ENCODE measurements at regions not wholly inside any gene's neighbourhood (a gene's known extent, or its start where the extent isn't known, plus 50 kb on each side); places are given as distances from the start of the nearest gene placed in this dataset.

DNA sequence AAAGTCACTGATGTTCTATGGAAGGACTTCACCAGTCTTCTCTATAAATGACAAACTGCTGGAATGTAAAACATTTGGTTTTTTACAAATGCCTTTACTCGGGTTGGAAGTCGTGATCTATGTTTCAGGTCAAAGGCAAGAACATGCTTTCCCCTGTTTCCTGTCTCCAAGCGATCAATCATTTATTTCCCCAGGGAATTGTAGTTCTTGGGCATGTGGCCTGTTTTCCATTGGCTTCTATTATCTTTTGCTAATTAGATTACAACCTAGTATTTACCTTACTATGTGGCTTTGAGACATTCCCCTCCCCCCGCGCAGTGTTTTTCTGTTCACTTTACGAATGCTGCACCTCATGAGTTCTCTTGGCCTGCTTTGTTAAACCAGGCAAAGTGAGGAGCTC is 684.2 kb downstream of the EPHA4 start:
- TF ChIP-seq FOXM1 (IDR thresholded peaks at IDR 0.05; ENCODE audit: borderline replicate concordance) (no peak), BHLHE40 (IDR thresholded peaks at IDR 0.05; ENCODE audit: borderline replicate concordance) (no peak), FOXK2 (IDR thresholded peaks at IDR 0.05) (no peak), ZNF384 (IDR thresholded peaks at IDR 0.05) (no peak), SP1 (IDR thresholded peaks at IDR 0.05) (no peak)

Data from HEK293T (cell line).